NCI-H128 (cell line): ENCODE measurements at regions not wholly inside any gene's neighbourhood (a gene's known extent, or its start where the extent isn't known, plus 50 kb on each side); places are given as distances from the start of the nearest gene placed in this dataset.
"Not testable (repeated sequence)": the region's sequence is repeated elsewhere in the genome, so short reads cannot be mapped to it uniquely, and the experiment has no call there.

Source experiments
- DNase-seq: peaks from one replicate; lab custom pipeline; 2025; ENCODE audit not compliant: unreplicated experiment; lab: John Stamatoyannopoulos, UW

GRCh38 chr2:204140246-204140645 lies 203.7 kb downstream of the ICOS start:
- DNase-seq = no peak

DNA sequence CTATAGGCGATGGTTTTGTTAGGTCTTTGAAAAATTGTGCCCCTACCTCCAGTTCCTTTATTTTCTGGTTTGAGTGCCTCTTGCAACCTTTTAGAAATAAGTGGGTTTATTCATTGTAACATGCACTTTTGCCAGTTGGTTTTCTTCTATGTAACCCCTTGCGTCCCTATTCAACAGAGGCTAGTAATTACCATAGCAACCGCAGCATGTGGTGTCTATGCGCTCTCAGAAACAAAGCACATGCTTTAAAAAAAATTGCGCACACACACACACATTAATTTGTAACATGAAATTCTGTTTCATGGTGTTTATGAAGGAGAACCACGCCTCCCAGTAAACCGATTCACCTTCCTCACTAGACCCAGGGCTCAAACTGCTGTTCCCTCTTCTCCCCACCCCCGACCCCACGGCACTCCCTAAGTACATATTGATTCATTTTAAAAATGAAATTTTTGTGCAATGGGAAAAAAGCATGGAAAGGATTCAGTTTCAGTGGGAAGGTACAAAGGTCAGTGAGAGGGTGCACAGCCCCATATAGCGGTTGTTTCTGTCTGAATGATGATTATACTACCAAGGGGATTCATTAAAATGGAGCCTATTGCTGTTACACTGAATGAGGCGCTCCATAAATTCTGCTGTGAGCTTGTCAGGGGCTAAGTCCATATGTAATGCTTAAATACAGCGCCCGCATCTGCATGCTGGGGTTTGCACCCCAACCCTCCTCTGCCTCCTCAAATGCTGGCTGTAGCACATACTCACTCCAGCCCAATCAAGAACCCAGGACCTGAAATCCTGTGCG lies 206.9 kb downstream of the ICOS start:
- DNase-seq = no peak

- no peak for DNase-seq
Observed at GRCh38 chr2:204144492-204144891, 207.9 kb downstream of the ICOS start.

DNA sequence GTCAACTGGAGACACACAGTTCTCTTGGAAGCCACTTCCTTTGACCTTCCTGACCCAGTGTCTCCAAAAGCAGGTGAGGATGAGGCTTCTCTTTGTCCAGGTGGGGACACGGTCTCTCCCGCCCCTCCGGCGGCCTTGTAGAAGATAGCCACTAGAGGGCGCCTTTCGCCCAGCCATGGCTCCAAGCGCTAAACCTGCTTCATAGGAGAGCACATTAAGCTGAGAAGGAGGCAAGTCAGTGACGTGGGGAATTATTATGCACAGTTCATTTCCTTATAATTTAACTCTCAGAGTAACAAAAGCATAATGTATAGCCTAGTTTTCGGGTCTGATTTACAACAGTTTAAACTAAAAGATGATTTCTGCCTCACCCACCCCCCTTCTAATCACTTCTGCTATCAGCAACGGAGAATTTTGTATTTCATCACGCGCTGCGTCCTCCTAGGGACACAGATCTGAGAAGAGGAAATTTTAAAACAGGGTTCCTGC lies 208.7 kb downstream of the ICOS start:
- peak; percentile 19 for DNase-seq

GRCh38 chr2:204145791-204146190 lies 209.2 kb downstream of the ICOS start:
- DNase-seq = no peak

DNA sequence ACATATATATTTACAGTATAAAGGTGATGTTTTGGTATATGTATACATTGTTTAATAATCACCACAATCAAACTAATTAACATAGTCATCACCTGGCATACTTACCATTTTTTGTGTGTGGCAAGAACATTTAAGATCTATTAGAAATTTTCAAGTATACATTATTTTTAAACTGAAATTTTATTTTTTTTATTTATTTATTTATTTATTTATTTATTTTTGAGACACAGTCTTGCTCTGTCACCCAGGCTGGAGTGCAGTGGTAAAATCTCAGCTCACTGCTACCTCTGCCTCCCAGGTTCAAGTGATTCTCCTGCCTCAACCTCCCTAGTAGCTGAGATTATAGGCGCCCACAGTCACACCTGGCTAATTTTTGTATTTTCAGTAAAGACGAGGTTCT lies 210.5 kb downstream of the ICOS start:
- not testable (repeated sequence) for DNase-seq

GRCh38 chr2:204150721-204151120 lies 214.2 kb downstream of the ICOS start:
- no peak for DNase-seq

DNA sequence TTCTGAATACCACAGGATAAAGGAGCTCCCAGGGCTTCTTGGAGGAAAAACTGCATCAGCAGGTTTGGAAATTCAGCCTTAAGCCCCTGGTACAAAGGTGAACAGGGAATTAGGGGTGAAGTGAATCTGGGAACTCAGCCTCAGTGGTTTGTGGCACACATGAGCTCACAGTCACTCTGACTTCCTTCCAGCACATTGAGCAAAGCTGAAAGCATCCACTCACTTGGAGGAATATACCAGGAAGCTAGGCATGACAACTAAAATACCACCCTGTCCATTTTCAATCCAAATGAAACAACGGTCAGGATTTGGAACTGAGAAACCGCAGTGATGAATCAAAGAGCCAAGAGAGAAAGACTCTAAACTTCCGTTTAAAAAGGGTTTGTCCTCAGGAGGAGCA lies 216.1 kb downstream of the ICOS start:
- no peak for DNase-seq

DNA sequence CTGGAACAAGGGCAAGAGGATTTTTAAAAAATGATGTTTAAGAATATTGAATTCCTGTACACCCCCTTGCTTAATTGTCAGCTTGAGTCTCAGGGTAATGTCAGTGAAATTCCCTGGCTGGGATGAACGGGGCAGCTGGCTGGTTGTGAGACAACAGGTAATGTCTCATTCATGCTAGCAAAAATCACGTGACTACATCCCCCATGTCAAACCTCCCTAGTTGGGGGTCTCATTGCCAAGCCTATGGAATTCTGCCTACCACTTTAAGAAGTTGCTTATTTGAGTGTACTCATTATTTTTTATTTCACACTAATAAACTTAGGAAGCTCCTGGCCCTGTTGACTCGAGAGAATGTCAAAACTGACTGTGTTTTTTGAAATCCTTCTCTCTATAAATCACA lies 218.3 kb downstream of the ICOS start:
- DNase-seq = no peak

GRCh38 chr2:204156456-204156855 lies 219.9 kb downstream of the ICOS start:
- no peak for DNase-seq

DNA sequence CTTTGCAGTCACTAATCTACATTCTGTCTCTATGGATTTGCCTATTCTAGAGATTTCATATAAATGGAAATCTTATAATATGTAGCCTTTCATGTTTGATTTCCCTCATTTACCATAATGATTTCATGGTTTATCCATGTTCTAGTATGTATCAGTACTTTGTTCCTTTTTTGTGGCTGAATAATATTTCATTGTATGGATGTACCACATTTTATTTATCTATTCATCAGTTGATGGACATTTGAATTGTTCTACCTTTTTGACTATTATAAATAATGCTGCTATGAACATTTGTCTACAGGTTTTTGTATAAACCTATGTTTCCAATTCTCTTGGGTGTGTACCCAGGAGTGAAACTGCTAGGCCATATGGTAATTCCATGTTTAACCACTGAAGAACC lies 221.1 kb downstream of the ICOS start:
- DNase-seq = no peak

GRCh38 chr2:204159526-204159925 lies 223.0 kb downstream of the ICOS start:
- DNase-seq = no peak

GRCh38 chr2:204160989-204161388 lies 224.4 kb downstream of the ICOS start:
- DNase-seq = no peak

DNA sequence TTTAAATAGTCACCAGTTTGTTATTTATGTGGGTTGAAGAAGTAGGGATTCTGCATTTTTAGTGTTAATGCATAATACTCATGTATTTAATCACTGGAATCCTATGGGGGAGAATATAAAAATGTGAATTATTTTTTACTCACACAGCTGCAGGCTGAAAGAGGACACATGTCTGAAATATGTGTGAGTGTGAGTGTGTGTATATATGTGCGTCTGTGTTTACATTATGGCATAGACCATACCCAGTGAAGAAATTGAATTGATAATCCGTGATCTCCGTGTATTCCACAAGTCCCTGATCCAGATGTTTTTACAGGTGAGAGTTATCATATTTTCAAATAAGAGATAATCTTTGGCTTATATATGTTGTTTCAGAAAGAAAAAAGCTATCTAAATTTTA lies 225.3 kb downstream of the ICOS start:
- DNase-seq = no peak

GRCh38 chr2:204166961-204167360 lies 230.4 kb downstream of the ICOS start:
- DNase-seq = no peak

DNA sequence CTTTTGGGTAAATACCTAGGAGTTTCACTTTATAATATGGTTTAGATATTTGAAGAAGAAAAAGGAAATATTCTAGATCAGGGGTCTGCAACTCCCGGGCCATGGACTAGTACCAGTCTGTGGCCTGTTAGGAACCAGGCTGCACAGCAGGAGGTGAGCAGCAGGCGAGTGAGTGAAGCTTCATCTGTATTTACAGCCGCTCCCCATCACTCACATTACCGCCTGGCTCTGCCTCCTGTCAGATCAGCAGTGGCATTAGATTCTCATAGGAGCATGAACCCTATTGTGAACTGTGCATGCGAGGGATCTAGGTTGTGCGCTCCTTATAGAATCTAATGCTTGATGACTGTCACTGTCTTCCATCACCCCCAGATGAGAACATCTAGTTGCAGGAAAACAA lies 231.1 kb downstream of the ICOS start:
- DNase-seq = not testable (repeated sequence)

- no peak for DNase-seq
Observed at GRCh38 chr2:204170411-204170810, 233.8 kb downstream of the ICOS start.

DNA sequence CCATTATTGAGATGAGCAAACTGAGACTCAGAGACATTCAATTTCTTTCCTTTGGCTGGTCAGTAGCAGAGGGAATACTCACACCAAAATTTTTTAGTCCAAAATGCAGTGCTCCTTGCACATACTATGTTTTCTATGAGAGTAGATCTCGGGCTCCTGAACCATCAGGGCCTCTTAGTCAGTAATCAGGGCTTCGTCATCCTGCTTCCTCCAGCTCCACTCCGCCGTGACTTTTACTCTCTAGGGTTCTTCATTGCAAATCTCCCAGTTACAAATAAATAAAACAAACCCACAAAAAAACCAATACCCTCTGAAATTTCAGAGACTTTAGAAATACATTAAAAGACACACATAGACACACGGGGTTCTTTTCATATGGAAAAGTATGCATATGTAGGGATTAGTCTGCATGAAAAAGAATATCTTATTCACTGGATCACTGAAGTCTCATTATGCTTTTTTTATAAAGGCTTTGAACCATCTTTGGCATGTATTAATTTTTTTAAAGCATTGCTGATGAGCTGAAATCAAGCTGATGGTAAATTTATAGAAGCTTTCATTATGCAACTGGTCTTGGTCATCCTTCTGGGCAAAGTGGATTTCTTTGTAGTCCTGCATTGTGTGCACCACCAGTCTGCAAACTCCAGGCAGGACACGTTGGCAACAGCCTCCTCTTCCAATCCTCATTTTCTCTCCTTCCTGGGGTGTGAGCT lies 235.0 kb downstream of the ICOS start:
- no peak for DNase-seq

DNA sequence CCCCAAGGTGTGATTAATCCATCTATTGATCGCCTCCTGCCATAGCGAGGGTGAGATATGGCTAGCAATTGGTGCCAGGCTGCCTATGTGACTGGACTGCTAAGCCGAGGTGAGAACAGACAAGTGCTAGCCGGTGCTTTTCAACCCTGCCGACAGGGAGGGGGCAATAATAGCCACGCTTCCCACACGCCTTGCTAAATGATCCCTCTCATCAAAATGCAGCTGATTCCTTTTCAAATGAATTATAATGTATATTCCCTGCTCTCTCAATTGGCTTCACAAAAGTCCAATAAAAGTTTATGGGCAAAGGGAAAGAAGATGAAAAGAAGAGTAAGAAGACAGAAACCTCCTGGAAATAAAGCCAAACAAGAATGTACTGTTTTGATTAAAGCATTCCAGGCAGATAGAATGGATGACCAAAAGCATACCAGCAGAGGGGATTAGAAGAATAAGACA lies 235.6 kb downstream of the ICOS start:
- DNase-seq = no peak

GRCh38 chr2:204174034-204174433 lies 237.5 kb downstream of the ICOS start:
- no peak for DNase-seq

- DNase-seq = no peak
Observed at GRCh38 chr2:204175552-204176271, 239.1 kb downstream of the ICOS start.

- no peak for DNase-seq
Observed at GRCh38 chr2:204176306-204176705, 239.7 kb downstream of the ICOS start.
